HUES64 (cell line): ENCODE measurements at regions not wholly inside any gene's neighbourhood (a gene's known extent, or its start where the extent isn't known, plus 50 kb on each side); places are given as distances from the start of the nearest gene placed in this dataset.

Experiments used
- H3K27ac ChIP-seq: 2 replicates; pipeline ENCODE4 v1.7.0; 2013; ENCODE audit warnings: low read depth, low read length, inconsistent platforms
- H3K27me3 ChIP-seq: 2 replicates; pipeline ENCODE4 v1.6.1; 2013; ENCODE audit warnings: mild to moderate bottlenecking, low read length; ENCODE audit not compliant: insufficient read depth
- H3K36me3 ChIP-seq: 2 replicates; pipeline ENCODE4 v1.6.1; 2013; ENCODE audit warnings: mild to moderate bottlenecking, low read length; ENCODE audit not compliant: insufficient read depth
- H3K4me1 ChIP-seq: 2 replicates; pipeline ENCODE4 v1.6.1; 2013; ENCODE audit warnings: mild to moderate bottlenecking, low read length, moderate library complexity; ENCODE audit not compliant: insufficient read depth
- H3K4me3 ChIP-seq: 2 replicates; pipeline ENCODE4 v1.5.1; 2013; ENCODE audit warnings: mild to moderate bottlenecking, low read length, moderate library complexity
- H3K9ac ChIP-seq: 2 replicates; pipeline ENCODE4 v1.6.1; 2013; ENCODE audit warnings: mild to moderate bottlenecking, low read depth, low read length
- H3K9me3 ChIP-seq: 2 replicates; pipeline ENCODE4 v1.6.1; 2013; ENCODE audit warnings: low read depth, low read length; ENCODE audit not compliant: insufficient read depth
- WGBS: fragments of 150-250, 120-280 bp; methylation state at CpG from one replicate; pipeline ENCODE4 v1.1.7; 2013; ENCODE audit warnings: missing lambda C conversion rate; 5-methylcytosine and 5-hydroxymethylcytosine counted together

DNA sequence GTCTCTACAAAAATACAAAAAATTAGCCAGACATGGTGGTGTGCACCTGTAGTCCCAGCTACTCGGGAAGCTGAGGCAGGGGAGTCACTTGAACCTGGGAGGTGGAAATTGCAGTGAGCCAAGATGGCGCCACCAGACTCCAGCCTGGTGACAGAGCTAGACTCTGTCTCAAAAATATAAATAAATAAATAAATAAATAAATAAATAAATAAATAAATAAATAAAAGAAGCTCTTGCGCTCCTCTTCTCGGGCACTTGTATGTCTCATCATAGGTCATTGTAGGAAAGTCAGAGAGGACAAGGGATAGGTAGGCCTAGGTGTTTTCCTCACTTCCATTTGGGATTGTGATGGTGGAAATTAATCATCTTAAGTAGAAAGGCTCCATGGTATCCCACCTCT is 252.8 kb downstream of the PIK3R1 start:
- no peaks in the 10 kb centered on the region for H3K4me1 ChIP-seq
- H3K27ac ChIP-seq: no peak overlapping the region
- H3K9me3 ChIP-seq: no peaks in the 10 kb centered on the region
- H3K36me3 ChIP-seq: no peaks in the 10 kb centered on the region
- no peak overlapping the region for H3K4me3 ChIP-seq
- WGBS: 98% methylated on average over 4 of the region's 4 CpGs
- no peaks in the 10 kb centered on the region for H3K27me3 ChIP-seq
- H3K9ac ChIP-seq: no peak overlapping the region

- no peak overlapping the region for H3K4me3 ChIP-seq
- 93% methylated on average over 7 of the region's 7 CpGs for WGBS
- H3K9ac ChIP-seq: no peak overlapping the region
Observed at GRCh38 chr5:68475476-68475983, 260.0 kb downstream of the PIK3R1 start.

GRCh38 chr5:68476854-68477253 is 261.3 kb downstream of the PIK3R1 start:
- no peak overlapping the region for H3K9ac ChIP-seq
- WGBS: 88% methylated on average over 3 of the region's 3 CpGs

More at GRCh38 chr5:68475476-68475983, 260.0 kb downstream of the PIK3R1 start:
- Histone ChIP-seq H3K9me3 (no peaks in the 10 kb centered on the region), H3K36me3 (no peaks in the 10 kb centered on the region), H3K27me3 (no peaks in the 10 kb centered on the region), H3K4me1 (no peaks in the 10 kb centered on the region), H3K27ac (no peak overlapping the region)

GRCh38 chr5:68478301-68479095 is 262.9 kb downstream of the PIK3R1 start:
- Histone ChIP-seq H3K9me3 (no peaks in the 10 kb centered on the region), H3K4me3 (no peak overlapping the region), H3K9ac (no peak overlapping the region), H3K36me3 (no peaks in the 10 kb centered on the region), H3K4me1 (no peaks in the 10 kb centered on the region), H3K27ac (no peak overlapping the region), H3K27me3 (no peaks in the 10 kb centered on the region)
- WGBS: 94% methylated on average over 2 of the region's 2 CpGs

More at GRCh38 chr5:68476854-68477253, 261.3 kb downstream of the PIK3R1 start:
- Histone ChIP-seq H3K27me3 (no peaks in the 10 kb centered on the region), H3K9me3 (no peaks in the 10 kb centered on the region), H3K4me1 (no peaks in the 10 kb centered on the region), H3K36me3 (no peaks in the 10 kb centered on the region), H3K4me3 (no peak overlapping the region), H3K27ac (no peak overlapping the region)

- Histone ChIP-seq H3K4me1 (no peaks in the 10 kb centered on the region), H3K9ac (no peak overlapping the region), H3K4me3 (no peak overlapping the region), H3K27me3 (no peaks in the 10 kb centered on the region), H3K27ac (no peak overlapping the region), H3K36me3 (no peaks in the 10 kb centered on the region), H3K9me3 (no peaks in the 10 kb centered on the region)
- WGBS: 100% methylated on average over 2 of the region's 2 CpGs
Observed at GRCh38 chr5:68479524-68479923, 264.0 kb downstream of the PIK3R1 start.

DNA sequence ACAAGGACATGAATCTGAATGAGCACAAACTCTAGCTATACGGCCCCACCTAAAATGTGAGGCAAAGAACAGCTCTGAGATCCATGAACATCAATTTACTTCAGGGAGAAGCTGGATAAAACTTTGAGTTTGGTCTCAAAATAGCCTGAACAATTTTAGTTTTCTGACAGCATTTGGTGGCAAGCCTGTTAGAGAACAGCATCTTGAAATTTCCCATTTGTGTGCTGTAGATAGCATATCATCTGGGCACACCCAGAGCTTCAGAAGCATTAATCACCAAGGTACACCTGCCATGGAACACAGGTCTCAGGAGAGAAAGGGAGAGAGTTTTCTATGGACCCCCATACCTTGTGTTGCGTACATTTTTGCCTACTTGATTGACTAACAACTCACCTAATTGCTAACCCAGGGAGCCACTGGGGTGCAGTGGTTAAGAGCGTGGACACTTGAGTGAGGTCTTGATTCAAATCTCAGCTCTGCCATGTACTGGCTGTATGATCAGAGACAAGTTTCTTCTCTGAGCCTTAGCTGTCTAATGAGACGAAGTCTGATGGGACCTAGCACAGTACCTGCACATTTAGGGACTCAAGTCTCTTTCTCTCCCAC is 264.9 kb downstream of the PIK3R1 start:
- Histone ChIP-seq H3K9ac (no peak overlapping the region), H3K4me1 (no peaks in the 10 kb centered on the region), H3K27me3 (no peaks in the 10 kb centered on the region), H3K4me3 (no peak overlapping the region), H3K36me3 (no peaks in the 10 kb centered on the region), H3K27ac (no peak overlapping the region), H3K9me3 (no peaks in the 10 kb centered on the region)
- WGBS: 94% methylated on average over 4 of the region's 4 CpGs

DNA sequence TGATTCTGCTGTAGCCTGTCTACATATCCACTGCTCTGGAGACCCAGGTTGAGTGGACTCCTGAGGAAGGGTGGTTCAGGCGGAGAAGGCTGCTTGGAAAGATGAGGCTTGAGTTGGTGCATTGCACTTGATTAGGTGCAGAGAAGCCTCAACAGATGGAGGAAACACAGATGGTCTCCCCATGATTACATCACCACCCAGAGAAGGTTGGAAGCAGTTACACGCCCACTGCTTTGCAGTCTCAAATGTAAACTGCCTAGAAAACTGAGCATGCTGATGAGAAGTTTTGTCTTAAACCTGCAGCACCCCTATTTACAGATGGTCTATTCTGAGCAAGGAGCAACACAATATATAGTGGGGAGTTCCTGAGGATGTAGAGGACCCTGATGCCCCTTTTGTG is 266.6 kb downstream of the PIK3R1 start:
- Histone ChIP-seq H3K36me3 (no peaks in the 10 kb centered on the region), H3K27ac (no peak overlapping the region), H3K9ac (no peak overlapping the region), H3K27me3 (no peaks in the 10 kb centered on the region), H3K4me1 (no peaks in the 10 kb centered on the region), H3K9me3 (peaks cover 2% of the 10 kb centered on the region; the same call in 1 of the 2 replicates), H3K4me3 (no peak overlapping the region)
- WGBS: 88% methylated on average over 2 of the region's 2 CpGs

GRCh38 chr5:68484307-68485068 is 268.9 kb downstream of the PIK3R1 start:
- H3K4me1 ChIP-seq: no peaks in the 10 kb centered on the region
- 90% methylated on average over 4 of the region's 4 CpGs for WGBS
- H3K9me3 ChIP-seq: peaks cover 10% of the 10 kb centered on the region
- H3K27me3 ChIP-seq: no peaks in the 10 kb centered on the region
- no peak overlapping the region for H3K9ac ChIP-seq
- no peak overlapping the region for H3K4me3 ChIP-seq
- no peak overlapping the region for H3K27ac ChIP-seq
- no peaks in the 10 kb centered on the region for H3K36me3 ChIP-seq

GRCh38 chr5:68489556-68489955 is 274.0 kb downstream of the PIK3R1 start:
- 89% methylated on average over 1 of the region's 1 CpG for WGBS
- Histone ChIP-seq H3K27me3 (no peaks in the 10 kb centered on the region), H3K4me1 (no peaks in the 10 kb centered on the region), H3K9me3 (peaks cover 10% of the 10 kb centered on the region), H3K9ac (no peak overlapping the region), H3K27ac (no peak overlapping the region), H3K36me3 (no peaks in the 10 kb centered on the region), H3K4me3 (no peak overlapping the region)

GRCh38 chr5:68490406-68490805 is 274.9 kb downstream of the PIK3R1 start:
- H3K9ac ChIP-seq: no peak overlapping the region
- WGBS: 93% methylated on average over 2 of the region's 2 CpGs
- H3K27ac ChIP-seq: no peak overlapping the region
- H3K27me3 ChIP-seq: no peaks in the 10 kb centered on the region
- peaks cover 13% of the 10 kb centered on the region for H3K9me3 ChIP-seq
- no peaks in the 10 kb centered on the region for H3K36me3 ChIP-seq
- no peaks in the 10 kb centered on the region for H3K4me1 ChIP-seq
- no peak overlapping the region for H3K4me3 ChIP-seq

GRCh38 chr5:68494771-68495170 is 279.2 kb downstream of the PIK3R1 start:
- Histone ChIP-seq H3K4me1 (no peaks in the 10 kb centered on the region), H3K27ac (no peak overlapping the region), H3K36me3 (no peaks in the 10 kb centered on the region), H3K9ac (no peak overlapping the region), H3K27me3 (no peaks in the 10 kb centered on the region), H3K4me3 (no peak overlapping the region), H3K9me3 (peaks cover 35% of the 10 kb centered on the region)
- WGBS: 94% methylated on average over 1 of the region's 1 CpG
